GM20000 (cell line): ENCODE measurements at regions not wholly inside any gene's neighbourhood (a gene's known extent, or its start where the extent isn't known, plus 50 kb on each side); places are given as distances from the start of the nearest gene placed in this dataset.

Source experiments
- DNase-seq: peaks from one replicate; pipeline ENCODE4 v3.0.0; 2012; ENCODE audit warnings: low spot score
- CTCF ChIP-seq: IDR thresholded peaks from 2 replicates; pipeline ENCODE4 v1.5.1; 2012; ENCODE audit warnings: mild to moderate bottlenecking, control low read depth; ENCODE audit errors: extremely low read depth, missing control alignments

DNA sequence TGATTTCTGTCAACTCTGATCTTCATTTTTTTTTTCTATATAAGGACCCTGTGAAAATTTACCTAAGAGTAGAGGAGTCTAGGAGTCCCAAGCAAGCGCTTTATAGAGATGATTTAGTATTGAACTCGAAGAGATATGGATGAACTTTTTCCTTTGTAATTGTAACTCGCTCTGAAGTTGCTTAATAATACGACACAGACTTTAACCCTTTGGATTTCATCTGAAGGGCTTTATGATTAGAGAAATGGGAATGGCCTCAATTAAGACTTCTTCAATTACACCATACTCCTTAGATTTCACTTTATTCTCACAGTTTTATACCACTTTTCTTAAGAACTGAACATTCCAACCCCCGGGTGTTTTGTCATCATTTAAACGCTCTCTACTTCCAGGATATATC lies 647.7 kb downstream of the HTR1A start:
- no peak for TF ChIP-seq CTCF
- no peak for DNase-seq

GRCh38 chr5:63310644-63311043 lies 651.6 kb downstream of the HTR1A start:
- DNase-seq = no peak
- no peak for TF ChIP-seq CTCF

DNA sequence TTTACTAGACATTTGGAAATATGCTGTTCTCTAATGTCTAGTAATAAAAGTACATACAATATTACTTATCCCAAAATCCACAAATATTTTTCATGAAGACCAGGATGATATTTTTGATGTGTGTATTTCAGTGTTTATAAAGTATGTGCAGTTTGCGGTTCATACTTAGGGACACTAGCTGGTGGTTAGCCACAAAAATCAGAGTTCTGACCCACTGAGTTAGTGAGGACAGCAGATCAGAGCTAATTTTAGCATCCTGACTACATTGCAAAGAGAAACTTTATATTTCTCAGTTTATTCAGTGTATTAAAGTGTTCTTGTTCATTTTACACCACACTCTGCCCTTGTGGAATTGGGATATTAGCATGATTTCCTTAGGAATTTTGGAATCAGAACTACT lies 655.3 kb downstream of the HTR1A start:
- DNase-seq = no peak
- no peak for TF ChIP-seq CTCF

- DNase-seq = no peak
- no peak for TF ChIP-seq CTCF
Observed at GRCh38 chr5:63293317-63293716, 668.9 kb downstream of the HTR1A start.

GRCh38 chr5:63286724-63287123 lies 675.5 kb downstream of the HTR1A start:
- TF ChIP-seq CTCF = no peak
- DNase-seq = no peak

DNA sequence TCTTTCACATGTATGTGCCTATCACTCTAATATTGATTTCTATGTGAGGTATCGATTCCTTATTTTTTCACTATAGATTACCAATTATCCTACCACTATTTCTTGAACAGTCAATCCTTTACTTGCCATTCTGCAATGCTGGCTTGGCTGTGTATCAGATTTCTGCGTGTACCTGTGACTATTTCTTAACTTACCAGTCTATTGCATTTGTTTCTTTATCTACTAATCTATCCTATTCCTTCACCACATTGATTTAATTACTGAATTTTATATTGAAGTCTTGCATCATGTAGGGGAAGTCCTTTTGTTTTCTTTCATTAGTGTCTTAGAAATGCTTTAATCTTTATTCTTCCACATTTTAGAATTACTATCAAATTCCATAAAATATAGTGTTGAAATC lies 684.8 kb downstream of the LRRC70 start:
- no peak for DNase-seq
- no peak for TF ChIP-seq CTCF

- no peak for TF ChIP-seq CTCF
- no peak for DNase-seq
Observed at GRCh38 chr5:63262185-63262981, 683.8 kb downstream of the LRRC70 start.
